Uterus (tissue), 2 donors: ENCODE measurements at regions not wholly inside any gene's neighbourhood (a gene's known extent, or its start where the extent isn't known, plus 50 kb on each side); places are given as distances from the start of the nearest gene placed in this dataset.

Experiments
- CTCF ChIP-seq, 4 experiments: fragments of 200-600 bp in 2 of 4; fragments of 450-650 bp in 2 of 4; sonication (generic) in 2 of 4; IDR thresholded peaks; one replicate each; pipeline ENCODE4 v1.5.1; 2016 to 2019; ENCODE audit warnings: antibody characterized with exemption in 4 of 4, mild to moderate bottlenecking in 2 of 4, moderate library complexity in 1 of 4
- POLR2A ChIP-seq, 2 donors: fragments of 450-650 bp; IDR thresholded peaks; one replicate each; pipeline ENCODE4 v1.6.1; 2016; ENCODE audit warnings: antibody characterized with exemption in 2 of 2, mild to moderate bottlenecking in 1 of 2, moderate library complexity in 1 of 2

GRCh38 chr12:114986849-114987248 is 302.9 kb upstream of the TBX3 start:
- TF ChIP-seq CTCF (IDR thresholded peaks at IDR 0.05) (no peak), POLR2A (IDR thresholded peaks at IDR 0.05) (no peak)
